ENCODE measurements at regions not wholly inside any gene's neighbourhood (a gene's known extent, or its start where the extent isn't known, plus 50 kb on each side); places are given as distances from the start of the nearest gene placed in this dataset.

GRCh38 chr12:93944911-93945310, 203.5 kb upstream of the PLXNC1 start:
- intact Hi-C loops (cut with DNase I): no loop called here
- H3K27me3 ChIP-seq: no peaks in the 10 kb centered on the region
- H3K4me3 ChIP-seq: no peak overlapping the region
- no peak for DNase-seq
- WGBS, 4 donors: 89 to 96% (median 94%) methylated on average over 2 of the region's 2 CpGs
- H3K27ac ChIP-seq: no peak overlapping the region
- TF ChIP-seq CTCF (IDR thresholded peaks at IDR 0.05) (no peak), POLR2A (IDR thresholded peaks at IDR 0.05) (no peak)
- H3K36me3 ChIP-seq (replicated peaks in 1 of 2): no peaks in the 10 kb centered on the region
- peaks cover 0 to 1% of the 10 kb centered on the region in 2 donors for H3K4me1 ChIP-seq (replicated peaks in 1 of 2)
- no peaks in the 10 kb centered on the region for H3K9me3 ChIP-seq (replicated peaks in 1 of 3)

- WGBS, 4 donors: 65 to 83% (median 67%) methylated on average over 2 of the region's 2 CpGs
- intact Hi-C loops (cut with DNase I): no loop called here
- H3K9me3 ChIP-seq (replicated peaks in 1 of 3): no peaks in the 10 kb centered on the region
Measured at GRCh38 chr12:93946542-93947150, 201.7 kb upstream of the PLXNC1 start.

GRCh38 chr12:93947486-93947885, 200.9 kb upstream of the PLXNC1 start:
- WGBS, 4 donors: 93 to 96% (median 95%) methylated on average over 3 of the region's 3 CpGs
- Histone ChIP-seq H3K27me3 (no peaks in the 10 kb centered on the region), H3K9me3 (replicated peaks in 1 of 3) (no peaks in the 10 kb centered on the region), H3K4me1 (replicated peaks in 1 of 2) (no peaks in the 10 kb centered on the region), H3K4me3 (no peak overlapping the region), H3K27ac (no peak overlapping the region), H3K36me3 (replicated peaks in 1 of 2) (no peaks in the 10 kb centered on the region)
- intact Hi-C loops (cut with DNase I): no loop called here
- no peak for TF ChIP-seq CTCF (IDR thresholded peaks at IDR 0.05)
- TF ChIP-seq POLR2A (IDR thresholded peaks at IDR 0.05): no peak
- DNase-seq: no peak

More at GRCh38 chr12:93946542-93947150, 201.7 kb upstream of the PLXNC1 start:
- H3K4me1 ChIP-seq (replicated peaks in 1 of 2): no peaks in the 10 kb centered on the region
- no peaks in the 10 kb centered on the region for H3K36me3 ChIP-seq (replicated peaks in 1 of 2)
- H3K4me3 ChIP-seq: no peak overlapping the region
- H3K27me3 ChIP-seq: no peaks in the 10 kb centered on the region
- no peak for DNase-seq
- H3K27ac ChIP-seq: no peak overlapping the region
- TF ChIP-seq CTCF (IDR thresholded peaks at IDR 0.05) (no peak), POLR2A (IDR thresholded peaks at IDR 0.05) (no peak)

GRCh38 chr12:93950311-93950710, 198.1 kb upstream of the PLXNC1 start:
- DNase-seq: no peak
- Histone ChIP-seq H3K27ac (no peak overlapping the region), H3K36me3 (replicated peaks in 1 of 2) (no peaks in the 10 kb centered on the region), H3K4me3 (no peak overlapping the region), H3K27me3 (no peaks in the 10 kb centered on the region), H3K4me1 (replicated peaks in 1 of 2) (no peaks in the 10 kb centered on the region), H3K9me3 (replicated peaks in 1 of 3) (no peaks in the 10 kb centered on the region)
- 68 to 83% (median 81%) methylated on average over 3 of the region's 3 CpGs for WGBS, 4 donors
- TF ChIP-seq CTCF (IDR thresholded peaks at IDR 0.05): no peak
- TF ChIP-seq POLR2A (IDR thresholded peaks at IDR 0.05): no peak
- intact Hi-C loops (cut with DNase I): no loop called here
